Fibroblast of the aortic adventitia (primary cell): ENCODE measurements at regions not wholly inside any gene's neighbourhood (a gene's known extent, or its start where the extent isn't known, plus 50 kb on each side); places are given as distances from the start of the nearest gene placed in this dataset.
"Not testable (repeated sequence)": the region's sequence is repeated elsewhere in the genome, so short reads cannot be mapped to it uniquely, and the experiment has no call there.

Source experiments
- DNase-seq: peaks from one replicate; pipeline ENCODE4 v3.0.0-alpha.2; 2010; ENCODE audit warnings: low read depth
- H3K4me3 ChIP-seq: 2 replicates; pipeline ENCODE4 v1.5.1; 2011; ENCODE audit warnings: low read depth, mild to moderate bottlenecking, control low read depth, low read length, moderate library complexity
- TF ChIP-seq, protein P1 (sequence below): IDR thresholded peaks from 2 replicates; pipeline ENCODE4 v1.5.1; 2011; ENCODE audit warnings: mild to moderate bottlenecking, low read length, control low read depth, inconsistent platforms; ENCODE audit not compliant: insufficient read depth

DNA sequence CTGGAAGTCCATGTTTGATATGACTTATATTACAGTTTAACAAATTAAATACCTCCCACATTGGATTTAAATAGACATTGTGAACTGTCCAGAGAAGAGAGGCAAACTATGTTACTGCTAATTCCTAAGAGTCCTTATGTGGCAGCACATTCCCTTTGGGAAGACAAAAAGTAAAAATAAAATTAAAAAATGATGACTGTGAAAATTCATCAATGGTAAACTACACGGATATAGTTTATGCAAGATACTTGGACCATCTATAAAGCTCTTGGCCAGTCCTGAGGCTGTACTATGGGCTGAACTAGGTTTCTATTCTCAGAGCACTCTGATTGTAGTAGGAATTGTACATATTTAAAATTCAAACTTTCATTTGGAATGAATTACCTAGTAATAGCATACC is 206.4 kb downstream of the LRRK2 start:
- TF ChIP-seq, protein P1, sequence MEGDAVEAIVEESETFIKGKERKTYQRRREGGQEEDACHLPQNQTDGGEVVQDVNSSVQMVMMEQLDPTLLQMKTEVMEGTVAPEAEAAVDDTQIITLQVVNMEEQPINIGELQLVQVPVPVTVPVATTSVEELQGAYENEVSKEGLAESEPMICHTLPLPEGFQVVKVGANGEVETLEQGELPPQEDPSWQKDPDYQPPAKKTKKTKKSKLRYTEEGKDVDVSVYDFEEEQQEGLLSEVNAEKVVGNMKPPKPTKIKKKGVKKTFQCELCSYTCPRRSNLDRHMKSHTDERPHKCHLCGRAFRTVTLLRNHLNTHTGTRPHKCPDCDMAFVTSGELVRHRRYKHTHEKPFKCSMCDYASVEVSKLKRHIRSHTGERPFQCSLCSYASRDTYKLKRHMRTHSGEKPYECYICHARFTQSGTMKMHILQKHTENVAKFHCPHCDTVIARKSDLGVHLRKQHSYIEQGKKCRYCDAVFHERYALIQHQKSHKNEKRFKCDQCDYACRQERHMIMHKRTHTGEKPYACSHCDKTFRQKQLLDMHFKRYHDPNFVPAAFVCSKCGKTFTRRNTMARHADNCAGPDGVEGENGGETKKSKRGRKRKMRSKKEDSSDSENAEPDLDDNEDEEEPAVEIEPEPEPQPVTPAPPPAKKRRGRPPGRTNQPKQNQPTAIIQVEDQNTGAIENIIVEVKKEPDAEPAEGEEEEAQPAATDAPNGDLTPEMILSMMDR, result no peak
- no peak overlapping the region for H3K4me3 ChIP-seq
- DNase-seq, result no peak

DNA sequence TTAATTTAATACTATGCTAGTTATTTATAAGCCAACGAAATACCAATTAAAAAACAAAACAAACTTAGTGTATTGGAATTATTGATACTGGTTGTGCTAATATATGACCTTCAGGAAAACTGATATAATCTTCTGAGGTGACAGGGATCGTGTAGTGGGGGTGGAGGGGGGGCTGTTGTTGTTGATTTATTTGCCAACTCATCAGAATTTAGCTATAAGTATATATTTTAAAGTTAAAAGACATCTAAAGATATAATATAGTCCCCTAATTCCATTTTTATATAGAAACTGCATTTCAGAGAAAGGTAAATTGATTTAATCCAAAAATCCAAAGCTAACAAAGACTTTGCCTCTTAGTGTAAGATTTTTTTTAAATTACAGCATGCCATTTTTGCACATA is 210.5 kb downstream of the LRRK2 start:
- no peak for DNase-seq
- TF ChIP-seq, protein P1, result no peak
- no peak overlapping the region for H3K4me3 ChIP-seq

DNA sequence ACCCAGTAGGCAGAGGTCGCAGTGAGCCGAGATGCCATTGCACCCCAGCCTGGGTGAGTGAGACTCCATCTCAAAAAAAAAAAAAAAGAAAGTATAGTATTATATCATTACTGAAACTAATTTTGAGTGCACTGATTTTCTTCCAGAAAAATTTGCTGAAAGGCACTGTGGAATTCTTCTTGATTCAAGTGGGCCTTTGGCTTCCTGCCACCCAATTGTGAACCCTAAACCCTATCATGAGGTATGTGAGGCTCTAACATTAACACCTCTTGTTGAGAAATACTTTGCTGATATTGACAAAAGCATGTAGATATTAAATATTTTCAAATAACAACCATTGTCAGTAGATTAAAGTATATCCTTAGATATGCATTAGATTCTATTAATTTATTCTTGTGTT is 211.2 kb downstream of the LRRK2 start:
- TF ChIP-seq, protein P1, result no peak
- no peak overlapping the region for H3K4me3 ChIP-seq
- no peak for DNase-seq

DNA sequence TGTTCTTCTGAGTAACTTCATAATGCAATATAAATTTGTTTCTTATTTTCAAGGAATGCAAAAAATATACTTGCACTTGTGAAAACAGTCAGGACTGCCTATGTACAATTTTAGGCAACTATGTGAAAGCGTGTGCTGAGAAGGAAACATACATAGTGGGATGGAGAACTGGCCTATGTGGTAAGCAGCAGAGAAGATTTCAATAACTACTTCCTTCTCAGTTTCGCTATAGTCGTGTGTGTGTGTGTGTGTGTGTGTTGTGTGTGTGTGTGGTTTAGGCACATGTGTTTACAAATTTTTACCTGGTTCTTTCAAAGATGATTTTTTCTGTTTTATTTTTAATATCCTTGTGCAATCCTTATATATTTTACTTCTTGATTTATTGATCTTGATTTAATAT is 211.8 kb downstream of the LRRK2 start:
- TF ChIP-seq, protein P1, result no peak
- H3K4me3 ChIP-seq, result no peak overlapping the region
- no peak for DNase-seq

DNA sequence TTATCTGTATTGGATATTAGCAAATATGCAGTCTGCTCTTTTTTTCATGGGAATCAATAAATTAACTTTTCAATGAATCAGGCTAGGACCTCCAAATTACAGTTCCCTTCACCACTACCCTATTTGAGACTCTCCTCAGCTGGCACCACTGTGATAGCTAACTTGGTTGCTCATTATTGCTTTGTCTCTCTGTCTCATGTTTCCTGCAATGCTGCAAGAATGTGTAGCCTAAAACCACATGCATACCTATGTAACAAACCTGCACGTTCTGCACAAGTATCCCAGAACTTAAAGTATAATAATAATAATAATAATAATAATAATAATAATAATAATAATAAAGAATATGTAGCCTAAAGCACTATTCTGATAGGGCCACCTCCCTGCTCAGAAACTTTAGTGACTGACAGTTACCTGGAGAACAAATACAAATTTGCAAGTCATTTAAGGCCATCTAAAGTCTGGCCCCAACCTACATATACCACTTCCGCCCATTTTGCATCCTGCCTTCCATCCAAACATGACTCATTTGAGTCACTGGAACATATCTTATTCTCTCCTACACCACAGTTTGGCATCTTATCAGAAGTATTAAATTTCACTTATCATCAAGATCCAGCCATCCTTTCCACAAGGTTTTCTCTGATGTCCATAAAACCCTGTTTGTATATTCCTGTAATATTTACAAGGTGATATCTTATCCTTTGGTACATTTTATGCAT is 215.1 kb downstream of the LRRK2 start:
- TF ChIP-seq, protein P1, result no peak
- H3K4me3 ChIP-seq, result no peak overlapping the region
- DNase-seq, result no peak

DNA sequence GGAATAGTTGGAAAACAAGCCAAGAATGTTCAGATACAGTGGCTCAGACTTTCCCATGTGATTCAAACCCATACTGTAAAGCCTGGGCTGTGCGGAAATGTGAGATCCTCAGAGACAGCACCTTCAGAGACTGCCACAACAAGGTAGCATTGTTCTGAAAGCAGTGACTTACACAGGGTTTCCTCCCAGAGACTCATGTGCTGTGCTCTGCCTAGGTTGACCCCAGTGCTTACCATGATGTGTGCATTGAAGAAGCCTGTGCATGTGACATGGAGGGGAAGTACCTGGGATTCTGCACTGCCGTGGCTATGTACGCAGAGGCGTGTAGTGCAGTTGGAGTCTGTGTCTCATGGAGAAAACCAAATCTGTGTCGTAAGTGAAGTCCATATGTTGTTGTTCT is 219.4 kb downstream of the LRRK2 start:
- TF ChIP-seq, protein P1, result no peak
- no peak for DNase-seq
- H3K4me3 ChIP-seq, result no peak overlapping the region

DNA sequence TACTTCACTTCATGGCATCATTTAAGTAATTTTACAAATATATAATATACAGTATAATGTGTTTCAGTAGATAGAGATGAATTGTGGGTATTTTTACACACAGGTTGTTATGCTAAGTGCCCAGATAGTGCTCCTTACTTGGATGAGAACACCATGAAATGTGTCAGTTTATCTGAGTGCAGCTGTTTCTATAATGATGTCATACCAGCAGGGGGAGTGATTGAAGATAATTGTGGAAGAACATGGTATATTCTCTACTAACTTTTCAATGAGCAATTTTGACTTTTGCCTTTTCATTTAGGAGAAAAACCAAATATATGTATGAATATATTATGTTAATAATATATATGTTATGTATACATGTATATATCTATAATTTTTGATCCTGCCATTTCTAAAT is 221.6 kb downstream of the LRRK2 start:
- DNase-seq, result peak; percentile 31
- TF ChIP-seq, protein P1, result peak; percentile 50
- H3K4me3 ChIP-seq, result no peak overlapping the region

DNA sequence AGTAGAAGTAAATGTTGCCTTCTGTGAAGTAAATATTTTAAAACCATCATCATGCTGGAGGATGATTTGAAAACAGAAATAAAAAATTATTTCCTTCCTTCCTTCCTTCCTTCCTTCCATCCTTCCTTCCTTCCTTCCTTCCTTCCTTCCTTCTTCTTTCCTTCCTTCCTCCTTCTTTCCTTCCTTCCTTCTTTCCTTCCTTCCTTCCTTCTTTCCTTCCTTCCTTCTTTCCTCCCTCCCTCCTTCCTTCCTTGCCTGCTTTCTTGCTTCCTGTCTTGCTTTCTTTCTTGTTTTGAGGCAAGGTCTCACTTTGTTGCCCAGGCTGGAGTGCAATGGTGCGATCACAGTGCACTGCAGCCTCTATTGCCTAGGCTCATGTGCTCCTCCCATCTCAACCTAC is 223.7 kb downstream of the LRRK2 start:
- not testable (repeated sequence) for DNase-seq, H3K4me3 ChIP-seq
